HG03575 (cell line): ENCODE measurements at regions not wholly inside any gene's neighbourhood (a gene's known extent, or its start where the extent isn't known, plus 50 kb on each side); places are given as distances from the start of the nearest gene placed in this dataset.
"Not testable (repeated sequence)": the region's sequence is repeated elsewhere in the genome, so short reads cannot be mapped to it uniquely, and the experiment has no call there.

Experiments
- ATAC-seq: cut with Tn5 transposase; IDR thresholded peaks from one replicate; pipeline ENCODE4 v1.9.1; 2021; ENCODE audit not compliant: unreplicated experiment, insufficient number of reproducible peaks, low FRiP score; ENCODE audit errors: extremely low read depth

GRCh38 chr1:239976130-239976968 lies 115.3 kb upstream of the FMN2 start:
- no peak for ATAC-seq

DNA sequence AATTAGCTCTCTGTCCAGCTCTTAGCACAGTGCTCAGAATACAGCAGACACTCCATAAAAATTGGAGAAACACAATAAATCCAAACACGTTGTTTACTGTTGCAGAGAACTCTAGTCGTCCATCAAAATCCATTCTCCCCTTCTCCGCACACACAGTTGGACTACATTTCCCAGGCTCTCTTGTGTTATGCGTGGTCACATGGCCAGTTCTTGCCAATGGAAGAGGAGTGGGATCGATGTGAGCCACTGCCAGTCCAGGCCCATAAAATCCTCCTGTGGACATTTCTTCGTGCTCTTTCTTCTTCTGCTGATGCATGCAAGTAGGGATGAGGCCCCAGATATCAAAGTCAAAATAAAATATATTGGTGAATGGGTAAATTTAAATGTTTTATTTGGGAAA lies 114.3 kb upstream of the FMN2 start:
- no peak for ATAC-seq

DNA sequence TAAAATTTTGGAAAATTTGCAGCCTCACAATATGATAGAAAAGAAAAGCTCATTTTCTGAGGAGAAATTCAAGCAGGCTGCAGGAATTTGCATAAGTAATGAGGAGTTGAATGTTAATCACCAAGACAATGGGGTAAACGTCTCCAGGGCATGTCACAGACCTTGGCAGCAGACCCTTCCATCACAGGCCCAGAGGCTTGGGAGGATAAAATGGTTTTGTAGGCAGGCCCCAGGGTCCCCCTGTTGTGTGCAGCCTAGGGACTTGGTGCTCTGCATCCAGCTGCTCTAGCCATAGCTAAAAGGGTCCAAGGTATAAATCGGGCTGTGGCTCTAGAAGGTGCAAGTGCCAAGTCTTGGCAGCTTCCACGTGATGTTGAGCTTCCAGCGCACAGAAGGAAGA lies 112.2 kb upstream of the FMN2 start:
- no peak for ATAC-seq

- no peak for ATAC-seq
Observed at GRCh38 chr1:239982762-239983161, 108.9 kb upstream of the FMN2 start.

DNA sequence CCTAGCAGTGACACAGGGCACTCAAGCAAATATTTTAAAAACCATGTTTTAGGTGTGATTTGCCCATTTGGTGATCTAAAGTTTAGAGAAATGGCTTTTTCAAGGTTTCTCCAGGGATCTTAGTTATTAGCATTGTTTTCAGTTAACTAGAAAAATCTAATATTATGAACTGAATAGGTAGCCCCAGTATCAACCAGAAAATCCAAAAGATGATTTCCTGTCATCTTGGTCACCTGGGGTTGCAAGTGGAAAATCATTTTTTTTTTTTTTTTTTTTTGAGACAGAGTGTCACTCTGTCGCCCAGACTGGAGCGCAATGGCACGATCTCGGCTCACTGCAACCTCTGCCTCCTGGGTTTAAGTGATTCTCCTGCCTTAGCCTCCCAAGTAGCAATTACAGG lies 106.6 kb upstream of the FMN2 start:
- no peak for ATAC-seq

- ATAC-seq, result no peak
Observed at GRCh38 chr1:239987103-239987745, 104.5 kb upstream of the FMN2 start.

- ATAC-seq, result no peak
Observed at GRCh38 chr1:239989990-239990389, 101.7 kb upstream of the FMN2 start.

- ATAC-seq, result not testable (repeated sequence)
Observed at GRCh38 chr1:239992566-239992965, 99.1 kb upstream of the FMN2 start.

GRCh38 chr1:239993366-239993765 lies 98.3 kb upstream of the FMN2 start:
- no peak for ATAC-seq

- no peak for ATAC-seq
Observed at GRCh38 chr1:239995281-239995680, 96.4 kb upstream of the FMN2 start.

DNA sequence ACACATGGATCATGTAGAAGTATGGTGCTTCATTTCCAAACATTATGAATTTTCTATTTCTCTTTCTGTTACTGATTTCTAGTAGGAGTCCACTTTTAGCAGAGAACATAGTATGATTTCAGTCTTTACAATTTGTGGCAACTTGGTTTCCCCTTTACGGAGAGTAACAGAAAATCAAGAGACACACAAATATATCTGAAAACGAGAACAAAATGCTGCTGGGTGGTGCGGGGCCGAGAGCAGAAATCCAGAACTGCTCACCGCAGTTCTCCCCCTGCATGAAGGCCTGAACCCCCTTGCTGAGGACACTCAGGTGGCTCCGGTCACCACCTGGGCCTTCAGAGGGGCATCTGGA lies 94.5 kb upstream of the FMN2 start:
- no peak for ATAC-seq

- no peak for ATAC-seq
Observed at GRCh38 chr1:239997515-239998311, 94.0 kb upstream of the FMN2 start.

GRCh38 chr1:239998312-239998649 lies 93.4 kb upstream of the FMN2 start:
- ATAC-seq, result no peak

- no peak for ATAC-seq
Observed at GRCh38 chr1:239999170-239999569, 92.5 kb upstream of the FMN2 start.

DNA sequence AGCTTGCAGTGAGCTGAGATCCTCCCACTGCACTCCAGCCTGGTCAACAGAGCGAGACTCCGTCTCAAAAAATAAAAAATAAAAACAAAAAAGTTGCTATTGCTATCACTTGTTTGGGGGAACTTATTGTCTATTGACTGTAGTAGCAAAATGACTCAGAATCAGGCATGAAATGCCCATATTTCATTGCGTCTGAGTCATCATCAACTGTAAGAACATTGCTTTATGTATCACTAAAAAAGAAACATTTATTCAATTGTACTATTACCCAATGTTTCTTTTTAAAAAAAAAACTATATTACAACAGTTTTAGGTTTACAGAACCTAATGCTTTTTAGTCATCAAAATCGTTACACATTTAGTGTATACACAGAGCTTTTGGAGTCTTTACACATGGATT lies 91.0 kb upstream of the FMN2 start:
- ATAC-seq, result no peak

DNA sequence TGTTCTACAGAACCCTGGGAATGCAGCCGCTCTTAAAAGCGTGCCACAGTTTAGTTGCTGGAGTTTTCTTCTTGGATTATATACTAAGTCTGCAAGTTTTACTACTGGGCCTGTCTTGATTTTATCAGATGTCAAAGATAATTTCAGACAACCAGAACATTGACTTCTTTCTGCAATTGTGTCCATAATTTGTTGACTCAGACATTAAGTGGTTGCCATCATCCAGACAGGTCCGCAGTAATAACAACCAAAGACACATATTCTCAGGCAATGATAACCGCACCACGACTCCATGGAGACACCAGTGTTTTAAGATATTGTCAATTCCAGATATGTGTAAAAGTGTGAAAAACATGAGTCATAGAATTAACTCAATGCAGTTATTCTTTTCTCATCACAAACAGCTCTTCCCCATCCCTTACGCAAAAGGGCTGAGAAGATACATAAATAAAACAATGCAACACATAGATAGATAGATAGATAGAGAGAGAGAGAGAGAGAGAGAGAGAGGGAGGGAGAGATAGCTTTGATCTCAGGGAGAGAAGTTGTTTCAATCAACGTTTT lies 90.4 kb upstream of the FMN2 start:
- ATAC-seq, result no peak

- no peak for ATAC-seq
Observed at GRCh38 chr1:240004086-240004749, 87.5 kb upstream of the FMN2 start.

DNA sequence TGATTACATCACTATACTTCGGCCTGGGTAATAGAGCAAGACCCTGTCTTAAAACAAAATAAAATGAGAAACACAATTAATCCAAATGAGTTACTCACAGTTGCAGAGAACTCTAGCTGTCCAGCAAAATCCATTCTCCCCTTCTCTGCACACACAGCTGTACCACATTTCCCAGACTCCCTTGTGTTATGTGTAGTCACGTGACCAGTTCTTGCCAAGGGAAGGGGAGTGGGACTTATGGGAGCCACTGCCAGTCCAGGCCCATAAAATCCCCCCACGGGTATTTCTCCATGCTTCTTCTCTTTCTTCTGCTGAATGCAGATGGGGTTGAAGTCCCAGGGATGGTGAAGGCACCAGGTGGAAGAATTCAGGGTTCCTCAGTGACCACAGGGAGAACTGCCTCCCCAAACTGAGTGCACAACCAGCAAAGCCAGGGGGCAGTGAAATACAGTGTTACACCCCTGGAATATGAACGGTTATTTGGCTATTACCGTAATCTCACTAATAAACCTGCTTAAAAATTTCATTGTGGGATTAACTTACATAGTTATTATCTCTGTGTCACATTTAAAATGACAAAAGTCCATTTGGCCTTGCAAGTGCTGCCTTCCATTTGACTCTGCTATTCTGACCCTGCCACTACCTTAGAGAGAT lies 85.6 kb upstream of the FMN2 start:
- no peak for ATAC-seq

DNA sequence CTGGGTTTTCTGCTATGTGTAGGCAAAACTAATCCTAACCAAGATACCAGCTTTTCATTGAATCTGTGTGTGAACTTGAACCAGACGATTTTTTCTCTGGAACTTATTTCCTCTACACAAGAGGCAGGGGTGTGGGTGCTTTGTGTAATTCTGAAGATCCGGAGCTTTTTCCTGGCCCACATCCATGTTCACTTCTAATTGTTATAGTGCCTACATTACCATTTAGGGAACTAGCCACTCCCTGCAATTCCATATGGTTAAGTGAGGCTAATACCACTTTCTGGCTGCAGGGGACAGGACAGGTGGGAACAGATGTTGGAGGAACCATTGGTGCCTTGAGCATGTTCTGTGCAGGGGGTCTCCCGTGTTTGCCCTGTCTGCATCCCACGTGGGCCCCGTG lies 83.4 kb upstream of the FMN2 start:
- ATAC-seq, result no peak
